DOHH2 (cell line): ENCODE measurements at regions not wholly inside any gene's neighbourhood (a gene's known extent, or its start where the extent isn't known, plus 50 kb on each side); places are given as distances from the start of the nearest gene placed in this dataset.

Experiments
- EZH2phosphoT487 ChIP-seq: fragments of 200-600 bp; sonication (generic); IDR thresholded peaks from 2 replicates; pipeline ENCODE4 v1.6.1; 2017; ENCODE audit warnings: borderline replicate concordance, mild to moderate bottlenecking, antibody characterized with exemption, low read length, moderate library complexity, mixed read lengths
- TF ChIP-seq, protein P1 (sequence below): fragments of 200-600 bp; sonication (generic); IDR thresholded peaks from one replicate; pipeline ENCODE4 v1.5.1; 2014; ENCODE audit warnings: antibody characterized with exemption, mild to moderate bottlenecking, low read depth, low read length; ENCODE audit not compliant: poor library complexity, severe bottlenecking

DNA sequence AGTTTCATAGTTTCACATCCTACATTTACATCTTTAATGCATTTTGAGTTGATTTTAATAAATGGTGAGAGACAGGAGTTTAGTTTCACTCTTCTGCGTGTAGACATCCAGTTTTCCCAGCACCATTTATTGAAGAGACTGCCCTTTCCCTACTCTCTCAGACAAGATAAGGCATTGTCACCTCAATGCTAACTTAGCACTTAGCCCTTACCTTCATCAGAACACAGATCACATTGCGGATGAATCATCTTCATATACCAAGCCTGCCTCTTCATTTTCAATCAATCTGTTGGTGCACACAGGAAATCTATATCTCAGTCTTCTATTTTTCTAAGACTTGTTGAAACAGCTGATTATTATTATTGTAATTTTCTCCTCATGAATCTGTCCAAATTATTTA is 396.6 kb upstream of the NBEA start:
- TF ChIP-seq EZH2phosphoT487, result no peak
- TF ChIP-seq, protein P1, sequence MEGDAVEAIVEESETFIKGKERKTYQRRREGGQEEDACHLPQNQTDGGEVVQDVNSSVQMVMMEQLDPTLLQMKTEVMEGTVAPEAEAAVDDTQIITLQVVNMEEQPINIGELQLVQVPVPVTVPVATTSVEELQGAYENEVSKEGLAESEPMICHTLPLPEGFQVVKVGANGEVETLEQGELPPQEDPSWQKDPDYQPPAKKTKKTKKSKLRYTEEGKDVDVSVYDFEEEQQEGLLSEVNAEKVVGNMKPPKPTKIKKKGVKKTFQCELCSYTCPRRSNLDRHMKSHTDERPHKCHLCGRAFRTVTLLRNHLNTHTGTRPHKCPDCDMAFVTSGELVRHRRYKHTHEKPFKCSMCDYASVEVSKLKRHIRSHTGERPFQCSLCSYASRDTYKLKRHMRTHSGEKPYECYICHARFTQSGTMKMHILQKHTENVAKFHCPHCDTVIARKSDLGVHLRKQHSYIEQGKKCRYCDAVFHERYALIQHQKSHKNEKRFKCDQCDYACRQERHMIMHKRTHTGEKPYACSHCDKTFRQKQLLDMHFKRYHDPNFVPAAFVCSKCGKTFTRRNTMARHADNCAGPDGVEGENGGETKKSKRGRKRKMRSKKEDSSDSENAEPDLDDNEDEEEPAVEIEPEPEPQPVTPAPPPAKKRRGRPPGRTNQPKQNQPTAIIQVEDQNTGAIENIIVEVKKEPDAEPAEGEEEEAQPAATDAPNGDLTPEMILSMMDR, result no peak
